ENCODE measurements at regions not wholly inside any gene's neighbourhood (a gene's known extent, or its start where the extent isn't known, plus 50 kb on each side); places are given as distances from the start of the nearest gene placed in this dataset.

GRCh38 chr21:35508139-35508888 lies 459.2 kb upstream of the RUNX1 start:
- Histone ChIP-seq H3K27me3 (ENCODE audit: control insufficient read depth, insufficient read depth, low read length) (no peaks in the 10 kb centered on the region), H3K27ac (ENCODE audit: low read length) (no peak overlapping the region), H3K4me3 (ENCODE audit: low read length) (no peak overlapping the region), H3K36me3 (ENCODE audit: control insufficient read depth, insufficient read depth, low read length) (no peaks in the 10 kb centered on the region), H3K9me3 (ENCODE audit: control insufficient read depth, insufficient read depth, low read length) (no peaks in the 10 kb centered on the region), H3K4me1 (ENCODE audit: control insufficient read depth, insufficient read depth, low read length) (peaks cover 4% of the 10 kb centered on the region)
- ATAC-seq (peak; percentile 47 to 84 (median 63)), DNase-seq (peak in 1 of 2 donors; percentile 23)
- TF ChIP-seq, protein P1, sequence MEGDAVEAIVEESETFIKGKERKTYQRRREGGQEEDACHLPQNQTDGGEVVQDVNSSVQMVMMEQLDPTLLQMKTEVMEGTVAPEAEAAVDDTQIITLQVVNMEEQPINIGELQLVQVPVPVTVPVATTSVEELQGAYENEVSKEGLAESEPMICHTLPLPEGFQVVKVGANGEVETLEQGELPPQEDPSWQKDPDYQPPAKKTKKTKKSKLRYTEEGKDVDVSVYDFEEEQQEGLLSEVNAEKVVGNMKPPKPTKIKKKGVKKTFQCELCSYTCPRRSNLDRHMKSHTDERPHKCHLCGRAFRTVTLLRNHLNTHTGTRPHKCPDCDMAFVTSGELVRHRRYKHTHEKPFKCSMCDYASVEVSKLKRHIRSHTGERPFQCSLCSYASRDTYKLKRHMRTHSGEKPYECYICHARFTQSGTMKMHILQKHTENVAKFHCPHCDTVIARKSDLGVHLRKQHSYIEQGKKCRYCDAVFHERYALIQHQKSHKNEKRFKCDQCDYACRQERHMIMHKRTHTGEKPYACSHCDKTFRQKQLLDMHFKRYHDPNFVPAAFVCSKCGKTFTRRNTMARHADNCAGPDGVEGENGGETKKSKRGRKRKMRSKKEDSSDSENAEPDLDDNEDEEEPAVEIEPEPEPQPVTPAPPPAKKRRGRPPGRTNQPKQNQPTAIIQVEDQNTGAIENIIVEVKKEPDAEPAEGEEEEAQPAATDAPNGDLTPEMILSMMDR (IDR thresholded peaks at IDR 0.05), result no peak
- Mint-ChIP-seq H3K36me3 (no peaks in the 10 kb centered on the region), H3K9me3 (no peaks in the 10 kb centered on the region), H3K27me3 (ENCODE audit: low read depth in 2 of 2) (peaks cover 23 to 42% of the 10 kb centered on the region in 2 donors), H3K4me1 (peaks cover 13 to 19% of the 10 kb centered on the region in 2 donors), H3K27ac (no peak overlapping the region), H3K4me3 (no peak overlapping the region)
- WGBS (ENCODE audit: insufficient coverage), result 54% methylated on average over 8 of the region's 8 CpGs
- intact Hi-C loops (cut with micrococcal nuclease), result no loop called here

DNA sequence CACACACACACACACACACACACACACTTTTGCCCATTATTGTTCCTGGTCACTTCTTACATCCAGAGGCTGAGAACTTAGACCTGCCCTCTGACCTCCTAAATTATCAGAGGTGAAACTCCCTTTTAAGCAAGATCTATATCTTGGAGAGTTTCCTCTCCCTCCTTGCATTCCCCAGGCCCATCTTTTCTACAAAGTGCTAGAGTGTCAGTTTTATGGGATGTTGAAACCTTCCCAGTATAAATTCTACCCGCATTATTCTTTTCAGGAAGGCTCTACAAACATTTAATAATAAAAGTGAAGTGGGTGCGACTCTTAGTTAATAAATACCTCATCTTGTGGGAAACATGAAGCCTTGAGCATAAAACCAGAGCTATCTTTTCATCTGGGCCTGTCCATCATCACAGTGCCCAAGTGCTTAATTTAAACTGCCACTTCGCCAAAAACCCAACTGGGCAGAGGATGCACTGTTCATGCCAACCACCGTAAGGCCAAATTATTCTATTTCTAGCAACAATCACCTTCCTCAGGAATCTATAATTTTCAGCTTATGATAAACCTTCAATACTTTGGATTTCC lies 458.2 kb upstream of the RUNX1 start:
- Mint-ChIP-seq H3K27me3 (ENCODE audit: low read depth in 2 of 2) (peaks cover 20 to 46% of the 10 kb centered on the region in 2 donors), H3K4me1 (peaks cover 15 to 21% of the 10 kb centered on the region in 2 donors), H3K4me3 (no peak overlapping the region), H3K27ac (no peak overlapping the region), H3K36me3 (no peaks in the 10 kb centered on the region), H3K9me3 (no peaks in the 10 kb centered on the region)
- no peaks in the 10 kb centered on the region for H3K27me3 ChIP-seq (ENCODE audit: control insufficient read depth, insufficient read depth, low read length)
- no peaks in the 10 kb centered on the region for H3K36me3 ChIP-seq (ENCODE audit: control insufficient read depth, insufficient read depth, low read length)
- H3K27ac ChIP-seq (ENCODE audit: low read length), result no peak overlapping the region
- TF ChIP-seq, protein P1 (IDR thresholded peaks at IDR 0.05), result no peak
- no peak overlapping the region for H3K4me3 ChIP-seq (ENCODE audit: low read length)
- ATAC-seq (no peak), DNase-seq (no peak)
- WGBS (ENCODE audit: insufficient coverage), result 58% methylated on average over 2 of the region's 4 CpGs
- peaks cover 4% of the 10 kb centered on the region for H3K4me1 ChIP-seq (ENCODE audit: control insufficient read depth, insufficient read depth, low read length)
- H3K9me3 ChIP-seq (ENCODE audit: control insufficient read depth, insufficient read depth, low read length), result no peaks in the 10 kb centered on the region
- intact Hi-C loops (cut with micrococcal nuclease), result no loop called here

GRCh38 chr21:35506771-35507170 lies 457.7 kb upstream of the RUNX1 start:
- Mint-ChIP-seq H3K27ac (no peak overlapping the region), H3K9me3 (no peaks in the 10 kb centered on the region), H3K4me1 (peaks cover 15 to 21% of the 10 kb centered on the region in 2 donors), H3K36me3 (no peaks in the 10 kb centered on the region), H3K27me3 (ENCODE audit: low read depth in 2 of 2) (peaks cover 18 to 46% of the 10 kb centered on the region in 2 donors), H3K4me3 (no peak overlapping the region)
- Histone ChIP-seq H3K27ac (ENCODE audit: low read length) (no peak overlapping the region), H3K9me3 (ENCODE audit: control insufficient read depth, insufficient read depth, low read length) (no peaks in the 10 kb centered on the region), H3K36me3 (ENCODE audit: control insufficient read depth, insufficient read depth, low read length) (no peaks in the 10 kb centered on the region), H3K27me3 (ENCODE audit: control insufficient read depth, insufficient read depth, low read length) (no peaks in the 10 kb centered on the region), H3K4me3 (ENCODE audit: low read length) (no peak overlapping the region), H3K4me1 (ENCODE audit: control insufficient read depth, insufficient read depth, low read length) (peaks cover 4% of the 10 kb centered on the region)
- intact Hi-C loops (cut with micrococcal nuclease), result no loop called here
- WGBS (ENCODE audit: insufficient coverage), result no CpG with 5 or more reads among the region's 2 CpGs
- DNase-seq, result no peak
- TF ChIP-seq, protein P1 (IDR thresholded peaks at IDR 0.05), result no peak
- no peak for ATAC-seq

Measured in natural killer cell (primary cell).